H7 (cell line): ENCODE measurements at regions not wholly inside any gene's neighbourhood (a gene's known extent, or its start where the extent isn't known, plus 50 kb on each side); places are given as distances from the start of the nearest gene placed in this dataset.
"Not testable (repeated sequence)": the region's sequence is repeated elsewhere in the genome, so short reads cannot be mapped to it uniquely, and the experiment has no call there.

ENCODE experiments used
- DNase-seq: peaks from one replicate; pipeline ENCODE4 v3.0.0; 2012
- H3K27me3 ChIP-seq: 2 replicates; pipeline ENCODE4 v1.6.0; 2011; ENCODE audit warnings: mild to moderate bottlenecking, low read length; ENCODE audit not compliant: control insufficient read depth, insufficient read depth
- H3K36me3 ChIP-seq: replicated peaks from 2 replicates; pipeline ENCODE4 v1.5.1; 2011; ENCODE audit warnings: low read length; ENCODE audit not compliant: control insufficient read depth, insufficient read depth
- H3K4me3 ChIP-seq: 2 replicates; pipeline ENCODE4 v1.5.1; 2011; ENCODE audit warnings: low read depth, mild to moderate bottlenecking, control low read depth, low read length, moderate library complexity; ENCODE audit not compliant: insufficient read depth

DNA sequence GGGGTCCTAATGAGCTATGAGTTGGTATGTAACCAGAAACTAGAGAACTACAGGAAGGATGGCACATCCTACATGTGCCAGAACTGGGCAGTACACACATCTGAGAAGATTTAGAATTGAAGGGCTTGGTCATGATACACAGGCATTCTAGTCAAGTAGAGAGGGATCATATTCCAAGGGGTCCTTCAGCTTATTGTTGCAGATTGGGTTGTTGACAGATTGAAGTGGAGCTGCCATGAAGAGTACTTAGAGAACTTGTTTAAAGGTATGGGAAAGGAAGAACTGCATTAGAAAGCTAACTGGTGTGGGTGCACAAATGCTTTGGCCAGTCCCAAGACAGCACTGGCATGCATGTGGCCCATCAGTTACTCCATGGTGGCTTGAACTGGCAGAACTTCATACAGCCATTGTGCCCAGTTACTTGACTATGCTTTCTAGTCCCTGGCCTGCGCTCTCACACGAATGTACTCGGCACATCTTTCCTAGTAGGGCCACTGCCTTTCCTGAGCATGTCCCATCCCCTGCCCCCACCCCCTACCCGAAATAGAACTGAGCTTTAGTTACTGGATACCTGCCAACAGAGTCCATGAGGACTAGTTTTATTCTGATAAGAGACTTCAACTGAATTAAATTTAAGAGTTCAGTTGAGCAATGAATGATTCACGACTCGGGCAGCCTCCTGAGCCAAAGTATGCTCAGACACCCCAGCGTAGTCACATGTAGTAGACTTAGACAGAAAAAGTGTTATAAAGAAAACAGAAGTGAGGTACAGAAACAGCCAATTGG, 64.0 kb downstream of the CCNG2 start:
- Histone ChIP-seq H3K4me3 (no peak overlapping the region), H3K36me3 (no peaks in the 10 kb centered on the region), H3K27me3 (no peaks in the 10 kb centered on the region; the same call in 1 of the 2 replicates)
- DNase-seq: no peak

DNA sequence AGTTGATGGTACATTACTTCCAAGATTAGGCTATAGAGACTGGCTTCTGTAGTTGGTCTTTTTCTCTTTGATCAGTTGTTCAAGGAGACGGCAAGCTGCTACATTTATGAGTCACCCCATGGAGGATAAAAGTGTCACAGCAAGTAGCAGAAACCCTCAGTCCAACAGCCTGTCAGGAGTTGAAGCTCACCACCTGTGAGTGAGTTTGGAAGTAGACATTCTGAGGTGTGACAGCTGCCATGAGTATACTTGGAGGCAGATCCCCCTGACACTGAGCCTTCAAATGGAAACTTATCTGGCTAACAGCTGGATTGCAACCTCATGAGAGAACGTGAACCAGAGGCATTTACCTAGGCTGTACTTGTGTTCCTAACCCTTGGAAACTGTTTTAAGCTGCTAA, 68.0 kb downstream of the CCNG2 start:
- H3K27me3 ChIP-seq: no peaks in the 10 kb centered on the region; the same call in 1 of the 2 replicates
- no peak overlapping the region for H3K4me3 ChIP-seq
- H3K36me3 ChIP-seq: no peaks in the 10 kb centered on the region
- DNase-seq: no peak

DNA sequence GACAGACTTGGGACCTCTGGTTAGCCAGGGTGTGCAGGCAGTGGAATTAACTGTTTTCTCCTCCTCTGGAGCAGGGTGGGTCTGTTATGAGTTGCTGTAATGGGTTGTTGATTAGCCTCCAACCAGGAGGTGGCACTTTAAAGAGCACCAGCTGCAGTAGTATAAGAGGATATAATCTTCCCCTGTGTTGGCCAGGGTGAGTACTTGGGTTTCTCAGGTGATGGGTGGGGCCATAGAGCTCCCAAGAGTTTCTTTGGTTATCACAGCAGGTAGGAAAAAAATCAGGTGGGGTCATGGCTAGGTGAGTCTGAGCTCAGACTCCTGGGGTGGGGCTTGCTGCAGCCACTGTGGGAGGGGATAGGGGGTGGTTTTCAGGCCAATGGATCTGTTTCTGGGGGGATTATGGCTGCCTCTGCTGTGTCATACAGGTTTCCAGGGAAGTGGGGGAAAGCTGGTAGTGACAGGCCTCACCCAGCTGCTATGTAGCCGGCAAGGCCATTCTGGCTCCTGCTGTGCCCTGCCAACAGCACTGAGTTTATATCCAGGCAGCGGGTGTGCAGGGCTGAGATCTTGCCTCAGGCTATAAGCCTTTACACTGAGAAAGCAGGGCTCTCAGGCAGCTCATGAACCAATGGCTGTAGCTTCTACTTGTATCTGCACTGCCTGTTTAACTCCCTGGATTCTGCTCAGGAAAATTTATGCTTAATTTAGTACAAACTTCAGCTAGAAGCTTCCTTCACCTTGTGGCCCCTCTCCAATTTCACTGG, 70.1 kb downstream of the CCNG2 start:
- Histone ChIP-seq H3K4me3 (no peak overlapping the region), H3K36me3 (no peaks in the 10 kb centered on the region), H3K27me3 (no peaks in the 10 kb centered on the region; the same call in 1 of the 2 replicates)
- no peak for DNase-seq

DNA sequence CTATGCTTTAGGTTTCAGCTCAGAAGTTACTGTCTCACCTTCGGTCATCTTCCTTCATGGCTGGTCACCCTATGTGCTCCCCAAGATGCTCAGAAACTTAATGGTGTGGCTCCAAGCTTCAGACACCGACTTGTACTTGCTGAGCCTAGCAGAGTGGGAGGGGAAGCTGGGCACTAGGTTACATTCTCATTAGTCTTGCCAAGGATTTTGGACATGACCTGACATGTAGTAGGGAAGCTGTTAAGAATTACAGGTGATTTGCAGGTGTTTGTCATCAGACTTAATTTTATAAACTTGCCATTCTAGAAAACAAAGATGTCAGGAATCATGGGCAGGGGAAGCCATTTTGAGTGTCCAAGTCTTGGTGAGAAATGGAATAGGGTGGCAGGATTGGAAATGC, 72.4 kb downstream of the CCNG2 start:
- Histone ChIP-seq H3K36me3 (no peaks in the 10 kb centered on the region), H3K27me3 (no peaks in the 10 kb centered on the region), H3K4me3 (no peak overlapping the region)
- DNase-seq: no peak

DNA sequence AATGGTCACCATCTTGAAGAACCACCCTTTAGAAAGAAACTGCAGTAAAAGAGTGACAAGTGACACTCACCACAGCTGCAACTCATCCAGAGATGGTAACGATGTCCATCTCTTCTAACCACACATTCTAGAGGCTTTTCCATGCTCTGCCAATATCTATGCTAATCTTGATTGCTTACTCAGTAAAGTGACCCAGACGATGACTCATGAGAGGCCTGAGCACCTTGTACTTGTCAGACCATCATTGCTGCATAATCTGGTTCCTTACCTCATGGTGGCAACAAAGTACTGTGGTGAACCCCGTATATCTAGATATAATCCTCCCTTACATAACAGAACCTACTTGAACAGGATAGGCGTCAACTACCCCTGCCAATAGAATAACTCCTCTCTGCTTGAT, 75.6 kb downstream of the CCNG2 start:
- no peak for DNase-seq
- Histone ChIP-seq H3K36me3 (no peaks in the 10 kb centered on the region), H3K27me3 (no peaks in the 10 kb centered on the region), H3K4me3 (no peak overlapping the region)

DNA sequence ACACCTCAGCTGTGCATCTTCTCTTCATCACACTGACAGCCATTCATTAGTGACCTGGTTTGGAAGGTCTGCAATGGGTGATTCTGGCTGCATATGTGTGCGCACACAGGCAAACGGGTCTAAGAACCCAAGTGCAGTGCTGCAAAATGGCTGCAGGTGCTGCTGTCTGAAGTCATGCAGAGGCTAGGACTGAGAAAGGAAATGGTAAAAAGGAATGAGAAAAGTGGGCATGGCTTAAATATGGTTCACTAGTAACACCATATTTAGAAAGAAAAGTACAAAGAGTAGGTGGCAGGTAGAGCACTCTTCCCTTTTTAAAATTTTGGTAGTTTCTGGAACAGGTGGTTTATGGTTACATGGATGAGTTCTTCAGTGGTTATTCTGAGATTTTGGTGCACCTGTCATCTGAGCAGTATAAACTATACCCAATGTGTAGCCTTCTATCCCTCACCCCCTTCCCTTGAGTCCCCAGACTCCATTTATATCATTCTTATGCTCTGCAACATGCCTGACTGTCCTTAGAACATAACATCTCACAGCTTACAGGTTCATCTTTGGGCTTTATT, 78.4 kb downstream of the CCNG2 start:
- no peak for DNase-seq
- no peaks in the 10 kb centered on the region for H3K36me3 ChIP-seq
- H3K27me3 ChIP-seq: no peaks in the 10 kb centered on the region
- H3K4me3 ChIP-seq: no peak overlapping the region

DNA sequence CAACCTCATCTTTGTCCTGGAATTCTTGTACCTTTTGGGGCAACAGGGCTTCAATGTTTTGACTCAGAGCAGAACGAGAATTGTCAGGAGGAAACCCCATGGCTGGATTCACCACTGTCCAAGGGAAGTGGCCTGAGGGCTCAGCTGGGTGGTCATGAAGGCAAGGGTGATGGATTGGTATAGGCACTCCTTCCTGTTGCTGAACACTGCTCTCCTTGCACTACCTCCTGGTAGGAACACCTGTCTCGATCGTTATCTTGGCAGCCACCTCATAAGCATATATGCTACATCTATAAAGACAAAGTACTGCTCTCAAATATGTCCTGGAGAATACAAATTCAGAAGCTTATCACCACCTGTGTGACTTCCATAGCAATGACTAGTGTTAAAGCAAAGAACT, 79.8 kb downstream of the CCNG2 start:
- no peak for DNase-seq
- H3K27me3 ChIP-seq: no peaks in the 10 kb centered on the region

DNA sequence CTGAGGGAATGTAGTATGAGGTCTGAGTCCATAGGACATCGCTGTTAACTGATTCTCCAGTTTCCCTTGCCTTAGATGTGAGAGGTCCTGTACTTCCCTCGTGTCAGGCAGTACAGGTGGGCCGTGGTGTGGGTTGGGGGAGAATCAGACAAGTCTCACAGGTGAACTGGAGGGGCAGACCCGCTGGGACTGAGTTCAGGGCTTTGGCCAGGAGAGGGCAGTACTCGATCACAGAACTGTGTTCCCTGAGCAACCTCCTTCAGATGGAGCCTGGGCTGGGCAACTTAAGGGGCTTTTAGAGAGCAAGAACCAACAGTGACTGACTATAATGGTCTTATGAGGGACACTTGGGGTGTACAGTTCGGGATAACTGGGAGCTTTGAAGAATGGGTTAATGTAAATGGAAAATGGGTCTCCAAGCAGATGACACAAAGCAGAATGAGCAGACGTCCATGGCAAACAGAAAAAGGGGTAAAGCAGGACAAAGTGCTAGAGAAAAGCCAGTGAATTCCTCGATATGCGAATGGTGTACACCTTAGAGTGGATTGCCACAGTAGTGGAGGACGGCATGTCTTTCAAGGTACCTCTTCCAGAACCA, 83.6 kb downstream of the CCNG2 start:
- Histone ChIP-seq H3K27me3 (no peaks in the 10 kb centered on the region), H3K36me3 (no peaks in the 10 kb centered on the region), H3K4me3 (no peak overlapping the region)
- peak; percentile 71 for DNase-seq

More for the DNA sequence above, 79.8 kb downstream of the CCNG2 start:
- no peaks in the 10 kb centered on the region for H3K36me3 ChIP-seq
- no peak overlapping the region for H3K4me3 ChIP-seq

DNA sequence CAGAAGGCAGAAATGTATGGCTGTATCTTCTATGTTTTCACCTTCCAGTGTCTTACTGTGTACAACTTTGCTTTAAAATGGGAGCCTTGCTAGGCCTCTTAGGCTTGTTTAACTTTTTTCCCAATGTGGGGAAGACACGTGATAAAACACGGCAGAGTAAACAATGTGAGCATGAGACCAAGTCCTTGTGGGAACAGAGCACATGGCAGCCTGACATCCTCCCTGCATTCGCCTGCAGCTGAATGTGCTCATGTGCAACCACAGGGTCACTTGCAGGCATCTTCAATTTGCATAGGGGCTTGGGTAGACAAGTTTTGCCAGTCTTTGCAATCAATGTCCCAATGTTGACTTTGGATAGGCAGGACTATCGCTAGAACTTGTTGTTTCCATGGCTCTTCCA, 91.8 kb downstream of the CCNG2 start:
- no peak overlapping the region for H3K4me3 ChIP-seq
- DNase-seq: no peak
- no peaks in the 10 kb centered on the region for H3K36me3 ChIP-seq
- no peaks in the 10 kb centered on the region for H3K27me3 ChIP-seq

DNA sequence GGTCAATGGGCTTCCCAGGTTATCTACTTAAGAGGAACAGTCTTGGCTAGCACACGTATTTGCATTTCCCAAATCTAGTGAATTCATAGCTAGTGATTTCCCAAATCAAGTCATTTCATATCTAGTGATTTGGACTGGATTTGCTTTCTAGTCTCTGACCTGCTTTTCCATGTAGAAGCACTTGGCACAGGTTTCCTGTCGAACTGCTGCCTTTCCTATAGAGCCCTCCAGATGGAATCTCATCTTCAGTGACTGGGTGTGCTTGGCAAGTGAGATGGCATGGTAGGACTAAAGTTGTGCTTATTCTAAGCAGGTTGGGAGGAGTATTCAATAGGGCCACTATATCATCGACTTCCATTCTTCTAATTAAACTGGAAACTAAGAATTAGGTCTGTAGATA, 94.7 kb downstream of the CCNG2 start:
- Histone ChIP-seq H3K4me3 (no peak overlapping the region), H3K27me3 (no peaks in the 10 kb centered on the region), H3K36me3 (no peaks in the 10 kb centered on the region)
- DNase-seq: no peak

DNA sequence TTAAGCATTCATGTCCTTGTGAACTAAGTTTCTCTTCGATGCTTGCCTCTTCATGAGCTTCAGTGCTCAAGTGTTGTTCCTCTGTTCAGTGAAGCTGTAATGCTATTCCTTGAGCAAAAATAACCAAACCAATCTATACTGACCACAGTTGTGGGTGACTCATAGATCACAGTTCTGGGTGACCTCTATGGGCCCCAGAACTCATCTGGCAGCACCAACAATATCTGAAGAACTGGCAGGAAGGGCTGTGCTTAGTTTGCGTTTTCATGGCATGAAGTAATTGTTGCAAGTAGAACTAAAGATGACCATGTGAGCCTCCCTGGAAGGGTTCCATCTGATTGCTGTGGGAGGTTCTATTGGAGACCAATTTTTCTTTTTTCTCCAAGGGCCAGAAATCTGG, 106.2 kb downstream of the CCNG2 start:
- H3K4me3 ChIP-seq: no peak overlapping the region
- DNase-seq: no peak
- no peaks in the 10 kb centered on the region for H3K27me3 ChIP-seq
- no peaks in the 10 kb centered on the region for H3K36me3 ChIP-seq

DNA sequence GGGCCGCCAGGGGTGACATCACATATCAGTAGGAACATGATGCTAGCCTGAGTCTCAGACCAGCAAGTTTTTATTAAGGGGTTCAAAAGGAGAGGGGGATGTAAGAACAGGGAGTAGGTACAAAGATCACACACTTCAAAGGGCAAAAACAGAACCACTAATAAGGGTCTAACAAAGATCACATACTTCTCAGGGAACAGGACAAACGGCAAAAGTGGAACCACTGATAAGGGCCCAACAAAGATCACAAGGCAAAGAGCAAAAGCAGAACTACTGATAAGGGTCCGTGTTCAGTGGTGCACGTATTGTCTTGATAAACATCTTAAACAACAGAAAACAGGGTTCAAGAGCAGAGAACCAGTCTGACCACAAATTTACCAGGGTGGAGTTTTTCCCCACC, 107.0 kb downstream of the CCNG2 start:
- H3K27me3 ChIP-seq, DNase-seq: not testable (repeated sequence)

DNA sequence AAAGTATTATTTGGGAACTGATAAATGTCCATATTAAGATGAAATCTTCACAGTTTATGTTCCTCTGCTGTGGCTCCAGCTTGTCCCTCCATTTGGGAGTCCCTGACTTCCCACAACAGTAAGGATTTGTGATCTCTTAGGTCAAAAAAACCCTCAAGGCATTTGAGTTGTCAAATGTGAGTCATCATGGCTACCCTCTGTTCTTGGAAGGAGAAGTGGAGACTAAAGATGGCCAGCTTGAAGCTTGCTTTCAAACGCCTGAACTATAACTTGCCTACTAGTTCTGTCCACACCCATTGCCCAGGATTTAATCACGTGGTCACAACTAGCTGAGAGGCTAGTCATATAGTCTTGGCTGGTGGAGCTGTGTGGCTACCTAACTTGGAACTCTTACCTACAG, 107.8 kb downstream of the CCNG2 start:
- H3K36me3 ChIP-seq: no peaks in the 10 kb centered on the region
- H3K4me3 ChIP-seq: no peak overlapping the region
- DNase-seq: no peak
- H3K27me3 ChIP-seq: no peaks in the 10 kb centered on the region

More for the DNA sequence above, 107.0 kb downstream of the CCNG2 start:
- H3K4me3 ChIP-seq, H3K36me3 ChIP-seq: not testable (repeated sequence)

DNA sequence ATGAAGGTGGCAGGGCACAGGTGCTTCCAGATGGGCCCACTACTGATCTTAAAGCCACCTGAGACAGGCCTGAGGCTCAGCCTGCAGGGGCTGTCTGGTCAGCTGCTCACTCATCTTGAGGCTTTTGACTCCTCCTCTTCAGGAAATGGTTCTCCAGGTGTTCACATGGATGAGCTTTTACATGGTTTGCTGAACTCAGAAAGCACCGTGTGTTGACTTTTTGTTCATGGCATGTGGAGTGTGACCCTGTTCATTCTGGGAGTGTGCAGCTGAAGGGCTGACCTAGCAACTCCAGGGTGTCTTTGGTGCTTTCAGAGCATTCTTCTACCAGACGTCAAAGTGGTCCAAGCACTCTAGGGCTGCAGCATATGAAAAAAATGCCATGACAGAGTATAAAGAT, 111.1 kb downstream of the CCNG2 start:
- DNase-seq: no peak
- Histone ChIP-seq H3K36me3 (no peaks in the 10 kb centered on the region), H3K27me3 (no peaks in the 10 kb centered on the region), H3K4me3 (no peak overlapping the region)

DNA sequence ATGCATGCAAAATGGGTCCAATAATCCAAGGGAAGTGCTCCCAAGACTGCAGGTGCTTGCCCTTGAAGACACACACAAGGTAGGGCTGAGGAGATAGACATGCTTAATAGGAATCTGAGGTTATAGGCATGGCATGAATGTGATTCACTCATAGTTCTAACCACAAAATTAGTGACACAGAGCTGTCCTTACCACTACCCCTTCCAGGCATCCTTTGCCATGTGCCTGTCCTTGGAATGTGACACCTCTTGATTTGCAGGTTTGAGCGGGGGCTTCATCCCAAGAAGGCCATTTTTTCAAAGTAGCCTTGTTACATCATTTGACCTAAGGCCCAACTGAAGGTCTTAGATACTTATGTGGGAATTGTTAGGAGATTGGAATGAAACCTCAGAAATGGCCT, 112.5 kb downstream of the CCNG2 start:
- no peak for DNase-seq
- Histone ChIP-seq H3K36me3 (no peaks in the 10 kb centered on the region), H3K4me3 (no peak overlapping the region), H3K27me3 (no peaks in the 10 kb centered on the region)
